ENCODE measurements at regions not wholly inside any gene's neighbourhood (a gene's known extent, or its start where the extent isn't known, plus 50 kb on each side); places are given as distances from the start of the nearest gene placed in this dataset.

GRCh38 chrX:40175511-40176350 lies 78.0 kb upstream of the BCOR start:
- DNase-seq = peak; percentile 57

GRCh38 chrX:40174854-40175510 lies 77.2 kb upstream of the BCOR start:
- DNase-seq = peak; percentile 25

DNA sequence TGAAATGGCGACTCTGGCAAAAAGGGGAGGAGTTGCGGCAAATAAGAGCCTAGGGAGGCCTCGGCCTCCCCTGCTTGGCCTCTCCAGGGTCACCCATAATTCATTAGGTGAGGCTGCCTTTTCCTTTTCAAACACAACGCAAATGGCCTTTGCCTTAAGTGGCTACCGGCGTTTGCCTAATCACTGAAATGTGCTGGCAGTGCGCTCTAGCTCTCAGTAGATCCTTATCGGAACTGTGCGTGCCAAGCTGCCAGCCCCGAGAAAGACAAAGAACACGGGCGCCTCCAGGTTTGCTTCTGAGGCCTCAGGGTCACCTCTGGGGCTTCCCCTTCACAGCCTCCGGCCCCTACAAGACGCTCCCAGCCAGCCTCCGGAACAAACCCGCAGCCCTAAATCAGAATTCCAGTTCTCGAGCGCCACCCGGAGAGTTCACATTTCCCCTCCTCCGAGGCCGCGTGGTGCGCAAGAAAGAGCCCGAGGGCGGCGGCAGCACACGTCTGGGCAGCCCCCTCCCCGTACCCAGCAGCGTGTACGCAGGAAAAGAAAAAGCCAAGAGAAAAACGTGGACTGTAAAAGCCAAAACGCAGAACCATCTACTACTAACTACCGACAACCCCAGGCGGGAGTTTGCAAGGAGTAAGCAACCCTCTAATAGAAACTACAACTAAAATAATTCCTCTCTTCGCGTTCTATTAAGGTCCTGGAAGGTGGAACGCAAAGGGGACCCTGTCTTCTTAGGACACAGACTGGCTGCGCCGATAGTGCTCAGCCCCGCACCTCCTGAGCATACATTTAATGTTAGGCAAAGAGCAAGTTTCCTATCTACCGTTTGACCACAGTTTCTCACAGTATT lies 76.5 kb upstream of the BCOR start:
- DNase-seq = no peak

- no peak for DNase-seq
Observed at GRCh38 chrX:40173143-40174000, 75.6 kb upstream of the BCOR start.

DNA sequence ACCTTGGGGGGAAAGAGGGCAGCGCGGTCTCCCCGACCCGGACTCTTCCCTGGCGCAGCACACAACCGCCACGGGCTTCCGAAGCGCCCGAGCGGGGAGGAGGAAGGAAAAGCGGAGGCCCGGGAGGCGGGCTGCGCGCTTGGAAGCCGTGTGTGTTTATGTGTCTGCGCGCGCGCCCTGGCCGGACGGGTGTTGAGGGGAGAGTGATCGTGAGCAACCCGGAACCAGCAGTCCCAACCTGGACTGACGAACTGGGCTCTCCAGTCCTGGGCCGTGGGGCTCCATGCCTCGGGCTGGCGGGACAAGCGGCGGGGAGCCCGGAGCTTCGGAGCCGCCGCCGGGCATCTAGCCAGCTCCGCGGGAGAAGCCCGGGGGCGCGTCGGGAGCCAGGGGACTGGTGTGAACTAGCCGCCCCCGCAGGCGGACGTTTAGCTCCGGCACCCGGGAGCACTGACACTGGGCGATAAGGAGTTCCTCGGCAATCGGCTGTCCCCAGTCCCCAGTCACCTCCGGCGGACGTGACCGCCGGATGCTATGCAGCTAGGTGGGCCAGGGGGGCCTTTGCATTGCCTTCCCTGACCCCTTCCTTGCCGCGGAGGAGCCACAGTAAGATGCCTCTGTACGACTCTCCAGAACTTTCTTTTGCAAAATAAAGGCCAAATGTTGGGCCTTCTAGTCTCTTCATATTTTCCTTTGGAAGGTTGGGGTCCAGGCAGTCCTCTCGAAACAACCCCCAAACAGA lies 74.8 kb upstream of the BCOR start:
- DNase-seq = no peak

DNA sequence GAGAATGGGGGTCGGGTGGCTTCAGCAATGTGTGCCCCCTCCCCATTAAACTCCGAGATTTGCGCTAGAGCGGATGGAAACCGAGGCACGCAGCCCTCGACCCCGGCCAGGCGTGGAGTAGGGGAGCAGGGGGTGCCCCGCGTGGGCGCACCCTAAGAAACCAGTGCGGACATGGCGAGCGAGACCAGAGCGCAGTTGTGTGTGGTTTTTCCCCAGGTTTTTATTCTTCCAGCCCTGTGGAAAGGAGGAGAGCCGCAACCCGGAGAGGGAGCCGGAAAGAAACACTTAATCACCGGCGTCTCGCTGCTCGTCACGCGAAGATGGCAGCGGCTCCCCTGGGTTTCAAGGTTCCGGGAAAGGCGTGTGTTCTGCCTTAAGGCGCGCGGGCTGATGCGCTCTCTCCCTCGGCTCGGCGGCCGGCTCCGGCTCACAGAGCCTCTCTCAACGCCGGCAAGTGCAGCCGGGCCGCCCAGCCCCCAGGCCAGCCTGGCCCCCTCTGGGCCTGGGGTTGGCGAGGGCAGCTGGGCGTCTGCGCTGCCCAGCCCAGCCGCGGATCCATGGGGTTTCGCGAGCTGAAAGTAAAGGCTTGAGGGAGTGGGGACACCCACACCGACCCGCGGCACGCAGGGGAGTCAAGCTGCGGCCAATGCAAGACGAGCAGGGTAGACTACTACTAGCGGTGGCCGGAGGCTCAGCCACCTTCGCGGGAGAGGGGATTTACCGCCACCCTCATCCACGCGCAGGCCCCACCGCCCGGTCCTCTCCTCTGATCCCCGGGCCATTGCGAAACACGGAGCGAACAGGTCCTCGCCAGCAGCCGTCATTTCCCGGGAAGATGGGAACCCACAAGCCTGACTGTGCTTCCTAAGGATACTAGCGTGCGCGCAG lies 74.0 kb upstream of the BCOR start:
- no peak for DNase-seq

GRCh38 chrX:40170830-40171512 lies 73.2 kb upstream of the BCOR start:
- DNase-seq = no peak

DNA sequence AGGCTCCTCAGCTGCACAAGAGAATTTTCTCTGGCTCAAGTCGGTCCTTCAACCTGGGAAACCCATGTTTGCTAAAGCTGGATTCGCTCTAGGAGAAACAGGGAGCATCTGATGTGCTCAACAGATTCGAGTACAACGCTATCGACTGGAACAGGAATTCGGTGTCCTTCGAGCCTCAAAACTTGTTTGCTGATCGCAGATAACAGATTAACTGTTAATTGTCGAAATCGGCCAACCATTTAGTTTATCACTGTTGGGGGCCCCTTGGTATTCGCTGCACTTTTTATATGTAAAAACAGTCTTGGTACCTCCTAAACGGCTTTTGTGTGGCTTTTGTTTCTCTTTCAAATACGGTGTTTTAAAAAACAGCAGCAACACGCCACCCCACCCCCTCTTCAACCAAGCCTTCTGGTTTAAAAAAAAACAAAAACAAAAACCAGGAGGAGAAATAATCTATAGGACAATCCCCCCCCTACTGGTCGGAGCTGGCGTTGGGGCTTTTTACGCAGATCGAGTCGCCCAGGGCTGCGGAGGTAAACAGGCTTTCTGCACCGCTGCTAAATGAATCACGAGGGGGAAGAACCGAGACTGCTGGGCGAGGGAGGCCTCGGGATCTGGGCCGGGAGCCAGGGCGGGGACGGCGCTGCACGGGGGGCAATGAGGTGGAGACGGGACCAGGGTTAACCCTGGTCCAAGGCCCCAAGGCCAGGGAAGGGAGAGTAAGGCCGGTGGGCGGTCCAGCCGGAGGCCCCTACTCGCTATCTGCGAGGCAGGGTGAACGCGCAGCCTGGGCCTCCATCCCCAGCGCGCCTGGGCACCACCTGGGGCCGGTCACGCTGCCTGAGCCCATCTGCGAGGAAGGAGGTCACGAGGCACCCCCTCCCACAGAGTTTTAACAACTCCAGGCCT lies 71.7 kb upstream of the BCOR start:
- DNase-seq = peak; percentile 61

GRCh38 chrX:40168480-40169011 lies 70.8 kb upstream of the BCOR start:
- DNase-seq = no peak

- DNase-seq = peak; percentile 16
Observed at GRCh38 chrX:40167850-40168479, 70.2 kb upstream of the BCOR start.

GRCh38 chrX:40167233-40167849 lies 69.6 kb upstream of the BCOR start:
- no peak for DNase-seq

DNA sequence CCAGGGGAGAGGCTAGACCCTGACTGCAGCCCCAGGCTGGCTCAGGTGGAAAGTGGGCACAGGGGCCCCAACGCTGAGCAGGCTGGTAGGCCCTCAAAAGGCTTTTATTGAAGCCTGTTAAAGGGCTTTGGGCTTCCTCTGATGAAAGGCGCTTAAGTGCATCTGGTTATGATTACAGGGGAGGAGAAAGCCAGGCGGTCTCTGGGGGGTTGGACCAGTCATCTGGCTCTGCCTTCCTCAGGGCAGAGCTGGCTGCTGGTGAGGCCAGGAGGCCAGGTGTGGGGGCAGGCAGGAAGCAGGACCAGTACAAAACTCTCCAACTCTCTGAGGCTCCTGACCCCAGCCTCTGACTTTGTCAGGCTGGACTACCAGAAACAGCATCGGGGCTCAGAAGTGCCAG lies 68.8 kb upstream of the BCOR start:
- DNase-seq = no peak

DNA sequence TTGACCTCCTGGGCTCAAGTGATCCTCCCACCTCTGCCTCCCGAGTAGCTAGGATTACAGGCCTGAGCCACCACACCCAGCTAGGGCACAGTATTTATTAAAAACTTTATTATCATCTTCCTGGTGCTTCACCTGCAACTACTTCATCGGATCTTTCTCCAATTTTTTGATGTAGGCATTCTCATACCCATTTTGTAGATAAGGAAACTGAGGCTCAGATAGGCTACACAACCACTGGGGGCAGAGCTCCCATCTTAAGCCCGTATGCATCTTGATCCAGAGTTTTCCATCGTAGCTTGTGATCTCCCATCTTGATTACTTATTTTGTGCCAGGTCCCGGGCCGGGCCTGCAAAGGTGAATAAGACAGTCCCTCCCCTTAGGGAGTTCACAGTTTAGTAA lies 68.1 kb upstream of the BCOR start:
- DNase-seq = no peak

GRCh38 chrX:40165206-40165605 lies 67.4 kb upstream of the BCOR start:
- DNase-seq = no peak

DNA sequence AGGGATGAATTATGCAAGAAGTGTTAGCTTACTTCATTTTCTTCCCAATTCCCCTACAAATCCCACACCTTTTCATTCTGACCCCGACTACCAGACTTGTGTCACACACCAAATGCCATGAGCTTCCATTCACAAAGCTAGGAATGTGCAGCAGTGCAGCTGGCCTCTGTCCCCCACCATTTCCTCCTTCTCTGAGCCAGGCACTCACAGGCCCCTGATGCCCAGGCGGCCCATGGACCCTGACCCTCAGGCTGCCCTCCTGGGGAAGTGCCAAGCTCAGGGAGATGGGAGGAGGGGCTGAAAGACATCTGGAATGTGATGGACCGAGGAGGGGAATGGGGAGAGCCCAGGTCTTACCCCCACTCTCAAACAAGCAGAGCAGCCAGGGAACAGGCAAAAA lies 67.0 kb upstream of the BCOR start:
- no peak for DNase-seq

DNA sequence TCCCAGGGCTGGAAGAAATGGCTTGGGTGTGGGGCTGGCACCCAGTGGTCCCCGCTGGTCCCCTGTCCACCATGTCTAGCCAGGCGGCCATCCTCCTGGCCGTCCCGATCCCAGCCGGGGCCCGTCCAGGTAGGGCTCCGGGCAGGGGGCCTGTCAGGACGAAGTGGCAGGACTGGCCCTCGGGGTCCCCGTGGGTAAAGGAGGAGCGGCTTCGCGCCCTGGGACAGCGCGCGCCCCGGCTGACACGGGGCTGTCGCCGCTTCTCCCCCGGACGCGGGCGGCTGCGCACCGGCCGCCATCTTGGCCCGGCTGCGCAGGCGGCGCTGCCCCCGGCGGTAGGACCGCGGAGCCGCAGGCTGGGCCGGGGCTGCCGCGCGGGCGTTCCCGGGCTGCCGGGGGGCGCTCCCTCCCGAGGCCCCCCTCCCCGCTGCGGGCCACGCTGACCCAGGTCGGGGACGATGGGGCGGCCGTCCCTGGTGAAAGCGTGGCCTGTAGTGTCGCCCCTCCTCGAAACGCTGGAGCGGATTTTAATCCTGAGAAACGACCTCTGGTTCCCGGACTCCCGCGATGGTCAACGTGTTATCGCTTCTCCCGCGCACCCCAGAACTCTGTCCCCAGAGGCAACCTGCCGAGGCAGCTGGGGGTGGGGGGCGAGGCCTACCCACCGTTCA lies 60.4 kb upstream of the BCOR start:
- DNase-seq = no peak
